Activated CD4-positive, alpha-beta T cell treated with anti-CD3 and anti-CD28 coated beads, Interleukin-10, Interleukin-2, amounts not matched to agents 100 ng/mL and 50 ng/mL, durations not matched to agents 16 hours and 8 hours (primary cell): ENCODE measurements at regions not wholly inside any gene's neighbourhood (a gene's known extent, or its start where the extent isn't known, plus 50 kb on each side); places are given as distances from the start of the nearest gene placed in this dataset.
"Not testable (repeated sequence)": the region's sequence is repeated elsewhere in the genome, so short reads cannot be mapped to it uniquely, and the experiment has no call there.

Source experiments
- DNase-seq: peaks from one replicate; pipeline ENCODE4 v3.0.0-alpha.2; 2020

DNA sequence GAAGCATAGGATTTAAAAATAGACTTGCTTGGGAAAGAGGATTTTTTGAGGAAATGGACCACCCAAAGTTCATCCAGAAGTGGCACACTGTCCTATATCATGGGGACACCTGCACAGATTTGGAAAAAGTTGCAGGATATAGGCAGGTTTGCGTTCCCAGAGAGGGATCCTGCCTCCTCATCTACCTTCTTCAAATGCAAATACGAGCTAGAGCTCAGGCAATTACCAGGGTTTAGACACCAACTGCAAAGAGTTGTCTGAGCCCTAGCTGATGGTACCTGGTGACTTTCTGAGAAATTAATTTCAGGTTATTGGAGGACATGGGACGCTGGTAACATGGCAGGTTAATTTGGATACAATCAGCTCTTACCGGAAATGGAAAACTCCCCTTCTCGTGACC, 423.7 kb upstream of the MTPN start:
- no peak for DNase-seq

DNA sequence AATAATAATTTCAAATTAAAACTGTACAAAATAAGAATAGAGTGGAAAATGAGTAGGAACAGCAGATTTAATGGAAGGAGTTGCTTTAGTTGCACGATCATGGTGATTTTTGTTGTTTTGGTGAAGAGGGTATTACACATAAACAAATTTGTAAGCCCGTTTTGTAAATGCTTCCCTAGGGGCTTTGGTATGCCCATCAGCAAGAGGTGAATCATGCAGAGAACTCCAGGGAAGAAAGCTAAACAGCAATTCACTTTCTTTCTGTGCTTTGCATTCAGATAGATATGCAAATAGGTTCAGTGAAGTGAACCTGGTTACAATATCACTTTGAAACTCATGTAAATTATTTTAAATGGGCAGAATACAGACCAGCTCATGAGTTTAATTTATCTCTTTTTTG, 422.2 kb upstream of the MTPN start:
- no peak for DNase-seq

DNA sequence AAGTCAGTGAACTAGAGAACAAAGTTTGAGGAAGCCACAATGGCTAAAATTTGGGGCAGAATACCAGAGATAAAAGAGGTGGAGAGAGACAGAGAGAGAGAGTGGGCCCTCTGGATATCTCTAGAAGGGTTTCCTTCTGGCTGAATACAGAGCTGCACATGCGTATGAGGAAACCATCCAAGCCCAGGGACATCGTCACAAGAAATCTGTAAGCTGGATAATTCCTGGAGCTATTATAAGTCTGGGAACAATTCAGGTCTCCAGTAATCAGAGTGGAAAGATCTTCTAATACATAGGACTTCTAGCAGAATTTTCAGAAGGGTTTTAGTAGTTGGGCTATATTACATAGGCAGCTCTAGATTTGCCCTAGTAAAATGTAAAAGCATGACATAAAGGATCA, 415.7 kb upstream of the MTPN start:
- DNase-seq, result no peak

DNA sequence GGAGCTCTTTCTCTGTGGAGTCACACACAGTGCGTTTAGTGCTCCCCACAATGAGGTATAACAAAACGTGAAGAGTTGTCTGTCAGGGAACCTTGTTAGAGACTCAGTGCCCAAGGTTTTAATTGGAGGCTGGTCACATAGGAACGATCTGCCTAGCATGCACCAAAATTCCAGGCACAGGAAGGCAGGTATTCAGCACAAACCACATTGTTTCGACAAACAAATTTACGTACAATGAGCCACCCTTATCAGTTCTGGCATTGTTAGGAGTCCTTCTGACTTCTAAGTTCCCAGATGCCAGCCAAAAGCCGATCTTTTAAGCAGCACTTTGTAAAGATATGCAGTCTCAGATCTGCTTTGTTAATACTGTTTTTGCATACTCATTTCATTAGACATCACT, 414.2 kb upstream of the MTPN start:
- DNase-seq, result no peak

DNA sequence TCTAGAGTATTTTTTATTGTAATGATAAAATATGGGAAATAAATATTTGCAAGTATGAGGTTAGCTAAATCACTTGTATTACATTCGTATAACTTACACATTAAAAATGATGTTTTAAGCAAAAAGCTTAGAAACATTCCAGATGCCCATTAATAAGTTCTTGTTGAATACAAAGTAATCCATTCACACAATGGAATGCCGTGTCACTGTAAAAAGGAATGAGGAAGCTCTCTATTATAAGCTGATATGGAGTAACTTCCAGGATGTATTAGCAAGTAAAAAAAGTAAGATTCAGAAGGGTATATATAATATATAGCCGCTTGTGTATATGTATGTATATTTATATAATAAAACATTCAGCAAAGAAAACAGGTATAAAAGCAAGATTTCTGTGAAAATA, 412.8 kb upstream of the MTPN start:
- DNase-seq, result no peak

DNA sequence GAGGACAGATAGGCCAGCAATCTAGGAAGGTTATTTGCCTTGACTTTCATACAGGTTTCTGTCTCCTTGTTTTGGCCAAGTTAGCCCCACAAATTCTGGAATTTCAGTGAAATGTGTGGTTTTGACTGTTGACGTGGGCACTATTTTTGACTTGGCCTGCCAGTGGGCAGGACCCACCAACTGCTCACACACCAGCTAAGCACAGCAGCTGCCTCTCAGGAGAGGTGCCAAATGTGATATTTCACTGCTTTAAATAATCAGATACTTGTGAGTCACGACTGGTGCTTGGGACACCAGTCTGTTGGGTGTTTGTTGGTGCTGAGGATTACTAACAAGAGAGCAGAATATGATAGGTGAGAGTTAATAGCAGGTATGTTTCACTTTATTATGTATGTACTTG, 409.7 kb upstream of the MTPN start:
- no peak for DNase-seq

DNA sequence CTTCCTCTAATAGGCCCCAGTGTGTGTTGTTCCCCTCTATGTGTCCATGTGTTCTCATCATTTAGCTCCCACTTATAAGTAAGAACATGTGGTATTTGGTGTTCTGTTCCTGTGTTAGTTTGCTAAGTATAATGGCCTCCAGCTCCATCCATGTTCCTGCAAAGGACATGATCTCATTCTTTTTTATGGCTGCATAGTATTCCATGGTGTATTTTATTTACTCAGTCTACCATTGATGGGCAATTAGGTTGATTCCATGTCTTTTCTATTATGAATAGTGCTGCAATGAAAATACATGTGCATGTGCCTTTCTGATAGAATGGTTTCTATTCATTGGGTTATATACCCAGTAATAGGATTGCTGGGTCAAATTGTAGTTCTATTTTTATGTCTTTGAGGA, 394.2 kb upstream of the MTPN start:
- not testable (repeated sequence) for DNase-seq

DNA sequence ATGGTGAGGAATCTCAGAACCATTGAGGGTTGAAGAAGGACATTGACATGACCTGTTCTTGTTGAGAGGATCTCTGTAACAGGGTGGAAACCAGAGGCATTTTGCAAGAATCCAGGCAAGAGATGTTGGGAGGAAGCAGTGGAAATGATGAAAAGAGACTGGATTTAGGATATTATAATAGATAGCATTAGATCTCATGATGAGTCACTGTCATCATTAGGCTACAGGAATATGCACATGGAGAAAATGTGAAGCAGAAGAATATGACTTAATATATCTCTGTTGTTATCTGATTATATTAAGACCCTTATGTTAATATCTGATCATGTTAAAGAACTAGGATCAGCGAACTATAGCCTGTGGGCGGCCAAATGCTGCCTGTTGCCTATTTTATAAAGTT, 393.0 kb upstream of the MTPN start:
- DNase-seq, result no peak

DNA sequence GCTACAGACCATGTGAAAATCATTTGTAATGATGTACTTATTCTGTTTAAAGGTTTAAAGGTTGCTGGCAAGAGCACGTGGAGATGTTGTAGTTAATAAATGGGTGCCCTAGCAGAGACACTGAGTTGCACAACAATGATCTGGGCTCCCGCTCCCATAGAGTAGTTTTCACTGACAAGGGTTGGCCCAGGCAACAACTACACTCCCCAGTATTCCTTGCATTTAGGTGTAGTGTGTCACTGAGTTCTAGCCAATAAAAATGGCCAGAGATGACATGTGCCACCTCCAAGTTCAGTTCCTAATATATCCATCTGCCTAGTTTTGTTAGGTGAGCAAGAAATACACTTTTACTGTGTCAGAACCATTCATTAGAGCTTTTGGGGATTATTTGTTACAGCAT, 392.1 kb upstream of the MTPN start:
- DNase-seq, result no peak

DNA sequence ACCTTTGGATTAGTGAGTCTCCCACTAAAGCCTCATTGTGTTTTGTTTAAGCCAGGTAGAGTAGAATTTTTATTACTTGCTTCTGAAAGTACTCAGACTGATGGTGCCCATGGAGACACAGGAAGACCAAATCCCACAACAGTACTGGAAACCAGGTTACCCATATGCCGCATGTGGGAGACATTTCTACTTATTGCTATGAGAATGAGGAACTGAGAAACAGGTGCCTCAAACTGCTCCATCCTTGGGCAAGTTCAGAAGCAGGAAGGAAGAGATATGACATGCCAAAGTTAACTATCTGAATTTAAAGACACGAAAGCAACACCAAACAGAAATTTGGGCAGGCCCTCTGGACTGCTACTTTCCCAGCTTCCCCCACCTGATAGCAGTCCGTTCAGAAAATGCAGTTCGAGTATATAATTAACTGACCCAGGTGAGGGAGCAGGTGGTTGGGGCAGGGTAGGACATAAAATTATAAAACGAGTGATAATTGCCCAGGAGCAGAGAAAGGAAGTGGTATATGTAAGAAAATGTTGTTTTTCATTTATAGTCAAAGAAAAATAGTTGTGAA, 382.3 kb upstream of the MTPN start:
- DNase-seq, result no peak

DNA sequence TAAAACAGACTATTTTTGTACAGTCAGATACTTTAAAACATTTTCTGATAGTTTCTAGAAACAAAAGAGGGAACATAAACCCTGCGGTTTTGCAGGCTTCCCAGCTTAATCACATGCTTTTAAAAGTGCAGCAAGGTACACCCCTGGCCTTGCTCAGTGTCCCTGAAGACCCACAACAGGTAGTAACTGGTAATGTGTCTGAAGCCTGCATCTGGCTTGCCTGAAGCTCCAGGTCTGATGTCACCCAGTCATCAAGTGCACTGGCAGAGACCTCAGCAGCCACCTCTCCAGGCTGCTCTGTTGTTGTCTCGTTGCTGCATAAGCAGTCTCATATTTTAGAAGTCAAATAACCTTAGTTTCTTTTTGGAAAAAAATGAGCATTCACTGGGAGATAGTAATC, 376.1 kb upstream of the MTPN start:
- no peak for DNase-seq

DNA sequence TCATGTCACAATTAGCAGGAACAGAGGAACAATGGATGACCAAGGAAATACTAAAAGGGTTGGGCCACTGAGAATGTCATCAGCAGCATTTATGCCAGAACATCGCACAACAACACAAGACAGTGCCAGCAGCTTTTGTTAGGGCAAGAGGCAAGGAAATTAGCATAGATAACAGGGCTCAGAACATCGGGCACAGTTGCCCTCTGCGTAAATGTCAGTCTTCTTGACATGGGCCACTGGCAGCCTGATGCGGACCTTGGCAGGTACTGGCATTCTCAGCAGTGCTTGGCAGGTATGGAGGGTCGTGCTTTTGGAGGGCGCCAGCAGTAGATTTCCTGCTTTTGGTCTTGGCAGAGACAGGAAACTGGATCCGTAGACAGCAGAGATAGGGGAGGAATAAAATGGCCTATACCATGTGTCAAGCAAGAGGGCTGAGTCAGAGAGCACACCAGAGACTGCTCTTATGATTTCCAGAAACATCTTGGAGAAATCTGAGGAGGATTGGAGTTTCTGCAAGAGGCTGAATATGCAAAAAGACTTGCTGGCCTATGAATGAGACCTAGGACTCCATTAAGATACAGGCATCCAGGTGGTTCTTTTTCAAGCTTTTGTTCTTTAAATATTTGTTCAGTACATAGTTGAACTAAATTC, 371.5 kb upstream of the MTPN start:
- no peak for DNase-seq

DNA sequence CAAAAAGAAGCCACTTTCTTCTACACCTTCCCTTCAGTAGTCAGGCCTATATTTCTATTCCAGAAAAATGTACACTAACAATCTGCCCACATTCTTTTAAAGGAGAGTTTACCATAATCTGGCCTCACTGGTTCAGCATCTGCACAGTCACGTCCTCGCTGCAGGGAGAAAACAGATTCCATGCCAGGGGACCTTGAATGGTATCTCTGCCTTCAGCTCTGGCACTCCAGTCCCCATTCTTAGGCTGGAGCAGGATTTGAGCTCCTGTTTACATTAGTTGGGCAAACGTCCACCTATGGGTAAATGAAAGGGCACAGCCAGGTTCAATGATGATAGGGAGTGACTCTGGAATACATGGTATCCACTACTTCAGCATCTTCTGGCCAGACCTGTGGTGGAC, 371.0 kb upstream of the MTPN start:
- no peak for DNase-seq

DNA sequence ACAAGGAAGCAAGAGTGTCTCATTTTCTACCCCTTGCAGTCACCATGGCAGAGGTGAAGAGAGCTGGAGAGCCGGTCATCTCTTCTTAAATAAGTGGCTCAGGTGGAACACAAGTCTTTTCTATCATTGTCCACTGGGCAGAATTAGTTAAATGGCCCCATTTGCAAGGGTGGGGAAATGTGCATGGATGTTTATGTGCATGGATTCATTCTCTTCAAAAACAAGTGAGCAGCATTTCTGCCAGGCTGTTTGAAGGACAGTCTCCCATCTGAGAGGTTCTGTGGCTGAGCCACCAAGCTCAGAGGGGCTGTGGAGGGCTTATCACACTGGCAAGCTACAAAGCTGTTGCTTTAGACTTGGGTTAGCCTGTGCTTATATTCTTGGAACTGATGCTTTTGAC, 370.3 kb upstream of the MTPN start:
- DNase-seq, result no peak

DNA sequence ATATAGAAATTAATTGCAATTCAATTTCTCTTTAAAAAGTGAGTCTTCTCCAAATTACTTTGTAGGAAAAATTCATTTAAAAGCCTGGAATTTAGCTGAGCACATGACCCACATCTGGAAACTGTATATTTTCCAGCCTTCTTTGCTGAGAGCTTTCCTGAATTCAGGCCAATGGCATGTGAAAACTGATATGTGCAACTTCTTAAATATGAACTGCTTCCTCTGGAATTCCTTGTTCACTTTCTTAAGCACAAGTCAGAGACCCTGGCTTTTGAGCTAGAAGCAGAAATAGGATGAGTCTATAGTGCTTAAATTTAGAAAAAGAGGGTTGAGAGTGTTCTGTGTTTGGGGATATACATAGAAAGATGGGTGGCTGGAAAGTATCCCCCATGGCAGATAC, 365.1 kb upstream of the MTPN start:
- DNase-seq, result no peak

DNA sequence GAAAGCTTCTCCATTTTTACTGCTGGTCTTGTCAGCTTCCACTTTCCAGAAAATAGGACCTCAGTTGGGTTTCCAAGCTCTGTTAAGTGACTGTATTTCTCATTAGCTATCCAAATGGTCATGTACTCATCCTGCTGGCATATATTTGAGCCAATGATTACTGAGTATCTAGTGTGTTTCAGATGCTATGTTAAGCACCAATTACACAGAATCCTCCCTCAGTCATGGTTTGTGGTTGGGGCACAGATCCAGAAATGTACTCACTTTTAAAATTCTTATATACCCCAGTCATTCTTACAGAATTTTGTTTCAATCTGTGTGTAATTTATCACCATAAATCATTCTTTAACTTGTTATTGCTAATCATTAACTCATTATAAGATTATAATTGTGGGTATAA, 362.3 kb upstream of the MTPN start:
- DNase-seq, result no peak

DNA sequence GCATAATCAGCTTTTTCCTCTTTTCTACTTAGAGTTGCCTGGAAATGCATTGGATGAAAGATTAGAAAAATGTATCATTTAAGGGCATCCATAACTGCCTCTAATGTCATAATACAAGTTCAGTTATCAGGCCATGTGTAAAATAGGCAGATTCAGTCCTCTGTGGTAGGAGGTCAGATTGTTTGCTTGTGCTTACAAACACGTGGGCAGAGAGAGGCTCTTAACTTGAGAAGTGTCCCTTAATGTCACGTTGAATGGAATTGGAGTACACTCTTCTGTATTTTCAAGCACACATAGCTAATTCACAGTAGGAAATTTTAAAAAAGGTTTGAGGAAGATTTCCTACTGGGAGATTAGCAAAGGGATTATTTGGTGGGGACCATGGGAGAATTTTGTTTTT, 359.8 kb upstream of the MTPN start:
- DNase-seq, result no peak

DNA sequence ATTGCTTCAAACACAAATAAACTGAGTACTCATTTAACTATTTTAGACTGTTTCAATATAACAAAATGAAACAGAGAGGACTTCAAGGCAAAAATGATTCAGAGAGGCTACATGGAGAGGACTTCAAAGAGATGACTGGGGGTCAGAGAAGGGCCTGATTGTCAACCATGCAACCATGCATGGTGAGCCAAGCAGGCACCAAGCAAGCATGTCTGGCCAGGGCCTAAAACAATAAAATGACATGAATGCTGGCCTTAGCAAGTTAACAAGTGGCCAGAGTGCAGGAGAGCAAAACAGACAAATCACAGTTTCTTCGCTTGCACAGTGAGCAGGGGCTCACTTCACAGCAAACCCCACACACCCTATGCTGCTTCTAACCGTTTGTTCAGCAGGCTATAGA, 356.5 kb upstream of the MTPN start:
- no peak for DNase-seq

DNA sequence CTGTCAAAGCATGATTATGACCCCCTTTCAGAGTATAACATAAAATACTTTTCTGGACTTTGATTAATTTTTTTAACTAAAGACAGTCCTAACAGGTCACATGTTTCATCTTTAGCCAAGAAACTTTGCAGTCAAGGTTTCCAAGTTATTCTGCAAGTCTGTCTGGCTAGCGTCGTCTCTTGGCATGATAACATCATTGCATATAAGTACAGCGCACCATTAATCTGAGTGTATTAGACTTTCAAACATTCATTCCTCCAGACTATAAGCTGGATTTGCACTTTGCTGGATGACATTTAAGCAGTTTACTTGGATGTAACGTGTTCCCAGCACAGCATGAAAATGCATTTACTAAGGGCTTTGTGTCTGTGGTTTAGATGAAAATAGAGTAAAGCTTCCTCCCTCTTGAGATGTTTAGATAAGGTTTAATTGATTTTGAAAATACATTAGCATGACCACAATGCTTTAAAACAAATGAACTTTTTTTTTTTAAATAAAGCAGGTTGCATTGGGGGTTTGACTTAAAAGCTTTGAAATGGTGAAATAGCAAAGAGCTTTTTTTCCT, 349.0 kb upstream of the MTPN start:
- DNase-seq, result no peak

DNA sequence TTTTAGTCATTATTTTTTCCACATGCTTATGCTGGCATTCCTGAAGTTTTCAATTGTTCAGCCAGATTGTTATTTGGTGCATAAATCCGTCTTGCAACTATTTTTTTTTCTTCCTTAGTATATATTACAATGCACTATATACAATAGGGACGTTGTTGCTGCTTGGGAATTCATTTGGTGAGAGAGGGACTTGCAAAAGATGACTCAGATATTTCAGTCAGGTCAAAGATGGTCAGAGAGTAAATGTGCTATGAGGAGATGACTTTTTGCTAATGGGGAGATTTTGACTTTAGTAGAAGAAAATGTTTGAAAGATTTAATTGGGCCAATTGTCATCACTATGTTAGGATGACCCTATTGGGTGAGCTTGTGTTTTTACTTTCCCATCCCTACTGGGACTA, 348.4 kb upstream of the MTPN start:
- no peak for DNase-seq

DNA sequence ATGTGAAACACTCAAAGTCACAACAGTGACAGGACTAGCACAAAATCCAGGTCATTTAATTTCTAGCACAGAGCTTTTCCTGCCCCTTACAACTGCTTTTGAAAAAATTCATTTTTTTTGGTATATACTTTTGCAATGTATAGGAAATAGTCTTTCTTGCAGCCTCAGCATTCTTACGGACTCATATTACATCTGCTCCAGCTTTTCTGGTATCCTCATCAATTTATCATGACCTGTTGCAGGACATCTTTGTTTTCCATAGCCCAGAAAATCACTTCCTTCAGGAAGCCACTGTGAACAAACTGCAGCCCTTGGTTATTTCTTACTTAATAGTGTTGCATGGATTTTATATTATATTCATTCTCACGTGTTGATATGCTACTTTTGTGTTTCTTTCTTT, 347.9 kb upstream of the MTPN start:
- DNase-seq, result no peak

DNA sequence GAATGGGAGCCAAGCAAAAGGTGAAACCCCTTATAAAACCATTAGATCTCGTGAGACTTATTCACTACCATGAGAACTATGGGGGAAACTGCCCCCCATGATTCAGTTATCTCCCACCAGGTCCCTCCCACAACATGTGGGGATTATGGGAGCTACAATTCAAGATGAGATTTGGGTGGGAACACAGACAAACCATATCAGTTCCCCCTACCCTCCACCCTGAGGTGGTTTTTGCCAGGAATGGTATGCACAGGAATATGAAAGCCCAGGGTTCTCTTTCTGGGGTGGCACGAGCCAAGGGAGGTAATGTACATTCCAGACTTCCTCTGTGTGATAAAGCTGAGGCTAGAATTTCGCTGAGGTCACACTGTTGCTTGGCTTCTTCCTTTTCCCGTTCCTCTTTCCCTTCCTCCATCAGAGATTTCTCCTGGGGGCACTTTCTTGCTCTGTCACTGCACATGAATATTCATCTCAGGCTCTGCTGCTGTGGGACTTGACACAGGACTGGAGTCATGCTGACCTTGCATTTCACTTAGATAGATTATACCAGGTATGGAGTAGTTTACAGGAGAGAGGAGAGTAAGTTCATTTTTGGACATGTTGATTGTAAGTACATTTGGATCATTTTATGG, 347.0 kb upstream of the MTPN start:
- no peak for DNase-seq

DNA sequence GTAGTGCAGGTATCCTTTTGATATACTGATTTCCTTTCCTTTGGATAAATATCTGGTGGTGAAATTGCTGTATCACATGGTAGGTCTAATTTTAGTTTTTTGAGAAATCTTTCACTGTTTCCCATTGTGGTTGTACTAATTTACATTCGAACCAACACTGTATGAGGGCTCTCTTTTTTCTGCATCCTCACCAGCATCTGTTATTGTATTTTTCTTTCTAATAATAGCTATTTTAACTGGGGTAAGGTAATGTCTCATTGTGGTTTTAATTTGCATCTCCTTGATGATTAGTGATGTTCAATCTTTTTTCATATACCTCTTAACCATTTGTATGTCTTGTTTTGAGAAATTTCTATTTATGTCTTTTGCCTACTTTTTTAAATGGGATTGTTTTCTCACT, 335.4 kb upstream of the MTPN start:
- no peak for DNase-seq

DNA sequence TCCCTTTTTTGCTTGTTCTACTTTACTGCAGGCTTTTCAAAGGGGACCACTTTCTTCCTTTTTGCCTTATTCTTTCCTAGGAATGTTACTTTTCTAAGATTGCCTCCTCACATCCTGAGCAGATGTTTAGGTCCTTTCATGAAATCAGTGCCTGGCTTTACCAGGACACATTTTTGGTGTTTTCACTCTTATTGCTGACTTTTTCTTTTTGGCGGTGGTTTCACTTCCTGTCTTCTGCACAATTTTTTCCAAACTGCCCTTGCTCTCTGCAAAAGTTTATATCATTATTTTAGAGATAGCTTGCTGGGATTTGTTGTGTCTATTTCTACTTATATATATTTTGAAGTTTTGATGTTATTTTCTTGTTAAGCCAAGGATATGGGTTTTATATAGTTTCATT, 332.2 kb upstream of the MTPN start:
- DNase-seq, result no peak

DNA sequence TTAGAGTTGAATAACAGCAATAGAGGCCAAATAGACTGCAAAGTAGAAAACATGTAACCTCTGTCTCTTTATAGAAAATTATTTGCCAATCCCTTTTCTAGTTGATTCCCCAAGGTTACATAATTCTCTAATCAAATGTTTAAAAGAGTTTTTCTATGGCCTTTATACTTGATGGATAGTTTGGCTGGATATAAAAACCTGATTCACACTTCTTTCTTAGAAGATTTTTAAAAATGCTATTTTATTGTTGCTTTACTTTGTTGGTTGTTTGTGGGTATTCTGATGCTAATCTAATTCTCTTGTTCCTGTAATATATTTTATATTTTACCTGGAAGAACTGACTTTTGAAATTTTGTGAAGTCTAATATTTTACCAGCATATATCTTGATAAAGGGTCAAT, 331.1 kb upstream of the MTPN start:
- DNase-seq, result no peak
